HG02870 (cell line): ENCODE measurements at regions not wholly inside any gene's neighbourhood (a gene's known extent, or its start where the extent isn't known, plus 50 kb on each side); places are given as distances from the start of the nearest gene placed in this dataset.

Experiments used
- ATAC-seq: cut with Tn5 transposase; IDR thresholded peaks from one replicate; pipeline ENCODE4 v1.9.1; 2021; ENCODE audit warnings: mild to moderate bottlenecking, moderate library complexity; ENCODE audit not compliant: unreplicated experiment

DNA sequence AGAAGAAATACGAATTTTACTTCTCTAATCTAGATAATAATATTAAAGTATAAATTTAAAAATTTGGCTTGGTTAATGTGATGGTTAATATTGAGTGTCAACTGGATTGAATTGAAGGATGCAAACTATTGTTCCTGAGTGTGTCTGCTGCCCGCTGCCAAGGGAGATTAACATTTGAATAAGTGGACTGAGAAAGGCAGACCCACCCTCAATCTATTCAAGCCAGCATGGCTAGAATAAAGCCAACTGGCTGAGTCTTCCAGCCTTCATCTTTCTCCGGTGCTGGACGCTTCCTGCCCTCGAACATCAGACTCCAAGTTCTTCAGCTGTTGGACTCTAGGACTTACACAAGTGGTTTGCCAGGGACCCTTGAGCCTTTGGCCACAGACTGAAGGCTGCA is 152.7 kb downstream of the TBXT start:
- no peak for ATAC-seq

- no peak for ATAC-seq
Observed at GRCh38 chr6:166010136-166010960, 157.3 kb downstream of the TBXT start.

DNA sequence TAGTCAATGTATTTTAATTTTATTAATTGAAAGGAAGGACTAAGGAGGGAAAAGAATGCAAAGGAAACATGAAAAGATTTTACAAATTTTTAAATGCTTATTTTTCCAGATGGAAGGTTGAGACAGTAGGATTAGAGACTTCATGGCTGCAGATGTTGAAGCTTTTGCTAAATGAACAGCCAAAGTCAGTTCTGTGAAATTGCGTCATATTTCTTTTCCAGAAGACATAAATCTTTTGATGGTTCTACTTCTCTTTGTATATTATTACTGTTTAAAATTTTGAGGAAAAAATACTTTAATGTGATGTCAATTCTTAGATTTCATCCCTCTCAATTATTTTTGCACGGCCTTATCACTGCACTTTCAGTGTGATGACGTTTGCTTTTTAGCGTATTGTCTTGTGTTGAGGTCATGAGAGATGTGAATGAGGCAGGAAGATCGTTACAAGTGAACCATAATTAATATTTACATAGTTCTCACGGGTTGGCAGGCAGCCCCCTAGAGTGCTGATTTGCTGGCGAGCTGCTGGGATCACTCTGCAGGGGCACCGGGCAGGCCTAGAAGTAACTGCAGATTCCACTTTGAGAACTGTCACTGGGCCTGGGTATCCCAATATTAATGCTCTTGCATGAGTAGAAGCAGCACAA is 158.1 kb downstream of the TBXT start:
- no peak for ATAC-seq

- no peak for ATAC-seq
Observed at GRCh38 chr6:166008441-166009369, 158.9 kb downstream of the TBXT start.

- no peak for ATAC-seq
Observed at GRCh38 chr6:166007349-166008263, 160.0 kb downstream of the TBXT start.

DNA sequence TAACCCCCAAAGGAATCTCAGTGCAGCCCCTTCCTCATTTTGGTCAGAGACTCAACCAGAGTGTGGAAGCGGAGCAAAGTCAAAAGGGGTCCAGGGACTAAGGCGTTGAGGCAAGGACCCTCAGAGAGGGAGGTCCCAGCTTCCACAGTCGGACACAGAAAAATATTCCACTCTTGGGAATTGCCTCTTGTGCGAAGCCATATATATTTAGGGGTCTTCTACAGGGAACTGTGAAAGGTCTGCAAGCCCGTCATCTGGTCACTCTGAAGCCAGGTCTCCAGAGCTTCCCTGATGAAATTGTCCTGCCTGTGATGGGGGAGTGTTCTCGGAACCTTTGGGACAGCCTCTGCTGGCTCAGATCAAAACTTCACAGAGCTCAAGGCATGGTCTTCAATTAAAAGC is 160.8 kb downstream of the TBXT start:
- no peak for ATAC-seq

DNA sequence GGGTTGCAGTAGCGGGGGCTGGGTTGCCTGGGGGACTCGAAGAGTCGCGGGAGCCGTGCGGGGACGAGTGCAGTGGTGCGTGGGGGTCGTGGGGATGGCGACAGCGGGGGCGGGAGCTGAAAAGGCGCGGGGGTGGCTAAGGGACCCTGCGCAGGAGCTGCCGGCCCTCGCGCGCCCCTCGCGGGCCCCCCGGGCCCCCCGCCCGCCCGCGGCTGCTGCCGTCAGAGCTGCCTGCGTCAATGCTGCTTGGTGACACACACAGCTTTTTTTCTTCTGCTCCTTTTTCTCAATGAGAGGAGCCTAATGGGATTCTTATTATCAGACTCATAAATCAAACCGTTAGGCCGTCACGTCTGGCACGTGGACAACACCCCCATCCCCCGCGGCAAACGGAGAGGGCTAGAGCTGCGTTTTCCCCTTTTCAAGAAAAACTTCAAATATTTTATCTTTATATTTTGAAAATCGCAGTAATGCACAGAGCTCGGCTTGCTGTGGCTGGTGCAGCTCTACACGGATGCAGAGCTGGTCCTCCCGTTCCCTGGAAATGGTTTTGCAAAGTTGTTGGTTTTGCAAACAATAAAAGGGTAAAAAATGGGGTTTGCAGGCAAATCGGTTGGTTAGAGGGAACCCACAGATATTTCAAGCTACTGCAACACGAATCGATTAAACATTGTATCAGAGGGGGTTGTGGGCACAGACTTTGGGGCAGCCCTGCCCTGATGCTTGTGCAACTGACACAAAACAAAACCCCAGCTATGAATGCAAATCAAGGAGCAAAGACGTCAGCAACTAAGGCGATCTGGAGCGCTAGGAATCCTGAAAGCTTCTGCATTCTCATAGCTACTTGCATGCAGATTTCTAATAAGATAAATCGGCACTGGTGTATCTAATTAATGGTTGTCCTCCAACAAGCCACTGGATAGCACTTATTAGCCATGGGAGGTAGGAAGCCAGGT is 161.4 kb downstream of the TBXT start:
- ATAC-seq, result no peak

DNA sequence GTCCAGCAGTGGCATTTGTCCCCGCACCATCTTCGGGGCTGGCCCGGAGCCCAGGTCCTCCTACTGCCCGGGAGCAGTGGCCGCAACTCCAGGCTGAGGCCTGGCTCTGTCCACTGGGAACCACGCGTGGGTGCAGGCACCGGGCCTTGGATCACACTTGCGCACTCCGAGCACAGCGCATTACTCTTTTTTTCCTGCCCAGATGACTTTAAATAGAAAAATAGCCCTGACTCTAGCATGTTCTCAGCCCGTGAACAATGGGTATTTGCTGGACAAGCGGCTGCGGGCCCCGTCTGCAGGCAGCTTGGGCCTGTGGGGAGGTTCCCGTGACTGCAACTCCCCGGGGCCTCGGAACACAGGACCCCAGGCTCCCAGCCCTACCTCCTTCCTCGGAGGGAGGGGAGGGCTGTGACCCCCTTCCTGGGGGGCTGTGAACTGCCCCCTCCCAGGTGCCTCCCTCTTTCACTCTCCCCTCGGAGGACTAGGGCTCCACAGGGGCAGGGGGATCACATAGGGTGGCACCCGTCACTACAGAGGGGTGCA is 162.2 kb downstream of the TBXT start:
- ATAC-seq, result no peak

GRCh38 chr6:166004876-166005275 is 162.8 kb downstream of the TBXT start:
- ATAC-seq, result no peak

- no peak for ATAC-seq
Observed at GRCh38 chr6:166004471-166004870, 163.2 kb downstream of the TBXT start.

DNA sequence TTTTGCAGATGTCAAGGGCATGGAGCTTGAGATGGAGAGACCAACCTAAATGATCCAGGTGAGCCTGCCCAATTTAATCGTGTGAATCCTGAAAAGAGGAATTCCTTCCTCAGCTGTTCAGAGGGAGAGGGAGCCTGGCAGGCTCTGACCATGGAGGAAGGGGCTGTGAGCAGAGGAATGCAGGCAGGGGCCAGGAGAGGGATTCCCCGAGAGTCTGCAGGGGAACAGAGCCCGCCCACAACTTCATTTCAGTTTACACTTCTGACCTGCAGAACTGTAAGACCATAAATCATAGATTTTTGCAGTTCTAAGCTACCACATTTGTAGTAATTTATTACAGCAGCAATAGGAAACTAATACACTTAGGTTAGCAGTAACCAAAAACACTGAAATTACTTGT is 164.1 kb downstream of the TBXT start:
- no peak for ATAC-seq

DNA sequence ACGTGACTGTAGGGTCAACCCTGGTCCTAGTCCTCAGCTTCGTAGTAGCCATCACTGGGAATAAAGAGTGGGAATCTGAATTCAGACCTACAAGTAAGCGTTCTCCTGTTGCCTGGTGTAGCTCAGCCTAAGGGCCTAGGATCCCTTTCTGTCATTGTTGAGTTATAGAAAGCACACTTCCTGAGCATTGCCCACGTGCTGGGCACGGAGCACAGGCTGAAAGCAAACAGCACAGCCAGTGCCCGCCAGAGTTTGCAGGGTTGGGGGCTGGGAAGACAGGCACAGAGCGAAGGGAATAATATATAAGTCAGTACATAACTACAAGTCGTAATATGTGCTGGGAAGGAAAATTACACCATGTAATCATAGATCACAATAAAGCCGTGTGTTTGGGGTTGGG is 166.3 kb downstream of the TBXT start:
- no peak for ATAC-seq

GRCh38 chr6:165999279-165999678 is 168.4 kb downstream of the TBXT start:
- no peak for ATAC-seq

- ATAC-seq, result no peak
Observed at GRCh38 chr6:165998072-165998471, 169.6 kb downstream of the TBXT start.

DNA sequence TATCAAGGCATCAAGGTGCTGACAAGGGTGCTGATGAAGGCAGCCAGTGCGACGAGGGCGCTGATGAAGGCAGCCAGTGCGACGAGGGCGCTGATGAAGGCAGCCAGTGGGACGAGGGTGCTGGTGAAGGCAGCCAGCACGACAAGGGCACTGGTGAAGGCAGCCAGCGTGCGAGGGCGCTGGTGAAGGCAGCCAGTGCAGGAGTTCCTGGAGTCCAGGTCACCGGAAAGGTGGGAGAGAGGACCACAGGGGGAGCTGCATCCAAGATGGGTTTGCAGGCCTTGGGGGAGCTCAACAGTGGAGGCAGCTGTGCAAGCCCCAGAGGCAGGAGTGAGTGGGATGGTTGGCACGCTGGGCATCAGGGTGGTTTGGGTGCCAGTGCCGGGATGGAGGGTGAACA is 176.3 kb downstream of the TBXT start:
- no peak for ATAC-seq

GRCh38 chr6:165990216-165990615 is 177.4 kb downstream of the TBXT start:
- ATAC-seq, result no peak

GRCh38 chr6:165988757-165989456 is 178.7 kb downstream of the TBXT start:
- ATAC-seq, result no peak

DNA sequence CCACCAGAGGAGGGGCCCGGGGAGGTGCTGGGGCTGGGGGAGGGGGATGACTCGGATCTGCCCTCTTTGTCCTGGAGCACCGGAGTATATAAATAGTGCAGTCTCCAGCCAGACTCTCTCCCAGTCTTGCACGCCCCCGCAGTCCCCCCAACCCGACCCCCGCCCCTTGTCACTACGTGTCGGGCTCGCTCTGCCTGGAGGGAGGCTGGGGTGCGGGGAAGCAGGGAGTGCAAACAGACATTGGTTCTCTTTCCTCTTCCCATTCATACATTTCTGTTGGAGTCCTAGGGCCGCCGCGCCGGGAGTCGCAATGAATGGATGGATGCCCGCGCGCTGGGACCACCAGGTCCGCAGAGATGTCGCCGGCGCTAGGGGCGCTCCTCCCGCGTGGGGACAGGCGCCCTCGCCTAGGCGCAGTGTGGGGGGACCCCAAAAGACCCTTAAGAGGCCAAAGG is 179.3 kb downstream of the TBXT start:
- no peak for ATAC-seq
